Right ventricle myocardium superior (tissue), 1 donor: ENCODE measurements at regions not wholly inside any gene's neighbourhood (a gene's known extent, or its start where the extent isn't known, plus 50 kb on each side); places are given as distances from the start of the nearest gene placed in this dataset.

Experiments
- ATAC-seq: fragments of 200-7000 bp; cut with Tn5 transposase; one replicate; pipeline ENCODE4 v1.9.1; 2020; ENCODE audit warnings: mild to moderate bottlenecking; ENCODE audit not compliant: poor library complexity
- DNase-seq: peaks from one replicate; pipeline ENCODE4 v3.0.0-alpha.2; 2020
- intact Hi-C: fragments of 100-400 bp; cut with DNase I; formaldehyde crosslinking; loops from one replicate; pipeline ENCODE4 v1.11.2; 2022
- donor health status: DM: no; HTN: yes; CAD: no; lungs with severe emphysema.

- intact Hi-C loops: no loop called here
- DNase-seq (no peak), ATAC-seq (no peak)
These were observed 84.3 kb downstream of the ZC3H11B start for GRCh38 chr1:219528633-219529032.

DNA sequence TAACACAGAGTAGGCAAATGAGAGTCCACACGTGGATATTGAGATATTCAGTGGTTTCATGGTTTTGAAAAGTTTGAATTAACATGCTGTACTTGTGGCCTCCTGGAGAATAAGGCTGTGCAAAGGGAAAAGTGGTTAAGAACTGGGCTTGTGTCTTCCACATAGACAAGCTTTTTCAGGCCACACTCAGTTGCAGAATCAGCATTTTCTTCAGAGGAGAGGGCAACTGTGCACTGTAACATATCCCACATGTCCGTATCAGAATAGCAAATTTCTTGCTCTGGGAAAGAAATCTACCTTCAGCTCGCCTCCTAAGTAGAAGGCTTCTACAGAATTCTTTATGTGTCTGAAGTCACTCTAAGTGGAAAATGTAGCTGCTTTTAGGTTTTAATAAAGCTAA lies 84.9 kb downstream of the ZC3H11B start:
- intact Hi-C loops: no loop called here
- DNase-seq (no peak), ATAC-seq (no peak)

GRCh38 chr1:219526074-219526473 lies 86.8 kb downstream of the ZC3H11B start:
- intact Hi-C loops: no loop called here
- no peak for DNase-seq
- ATAC-seq: no peak

DNA sequence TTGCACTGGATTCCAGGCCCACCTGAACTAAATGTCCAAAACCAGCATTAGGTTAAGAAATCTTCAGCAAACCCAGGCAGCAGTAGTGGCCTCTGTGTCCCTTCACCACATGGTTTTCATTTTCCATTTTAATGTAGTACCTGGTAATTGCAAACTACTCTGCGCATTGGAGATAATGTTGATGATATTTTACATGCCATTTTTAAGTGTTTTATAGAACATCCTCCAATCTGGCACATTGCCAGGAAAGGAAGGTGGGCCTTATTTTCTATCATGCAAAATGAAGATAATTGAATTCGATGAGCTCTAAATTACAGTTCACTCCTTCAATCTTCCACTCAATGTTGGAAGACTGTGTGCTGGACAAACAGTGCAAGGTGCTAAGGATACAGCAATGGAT lies 89.5 kb downstream of the ZC3H11B start:
- intact Hi-C loops: no loop called here
- DNase-seq: no peak

DNA sequence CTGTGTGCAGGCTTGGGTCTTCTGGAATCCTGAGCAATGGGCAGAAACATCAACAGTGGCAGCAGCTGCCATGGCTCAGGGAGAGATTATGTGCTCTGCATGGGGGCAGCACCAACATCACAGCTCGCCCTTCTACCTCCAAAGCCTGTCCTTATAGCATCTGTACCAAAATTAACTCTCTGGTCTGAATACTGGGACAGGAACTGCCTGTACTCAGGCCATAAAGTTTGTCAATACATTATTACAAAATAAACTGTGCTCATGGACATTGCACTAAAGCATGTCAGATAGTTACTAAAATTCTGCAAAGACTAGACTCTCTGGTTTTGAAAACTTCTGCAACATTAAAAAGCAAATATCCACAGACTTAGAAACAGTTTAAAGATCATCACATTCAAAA lies 91.6 kb downstream of the ZC3H11B start:
- DNase-seq (no peak), ATAC-seq (no peak)
- intact Hi-C loops: no loop called here

More for the DNA sequence above, 89.5 kb downstream of the ZC3H11B start:
- no peak for ATAC-seq

GRCh38 chr1:219520241-219520640 lies 92.7 kb downstream of the ZC3H11B start:
- ATAC-seq (no peak), DNase-seq (no peak)
- intact Hi-C loops: no loop called here

- ATAC-seq: no peak
- intact Hi-C loops: no loop called here
These were observed 94.0 kb downstream of the ZC3H11B start for GRCh38 chr1:219518907-219519248.

GRCh38 chr1:219518168-219518906 lies 94.6 kb downstream of the ZC3H11B start:
- DNase-seq (no peak), ATAC-seq (no peak)
- intact Hi-C loops: no loop called here

More at GRCh38 chr1:219518907-219519248, 94.0 kb downstream of the ZC3H11B start:
- no peak for DNase-seq

GRCh38 chr1:219517031-219517430 lies 95.9 kb downstream of the ZC3H11B start:
- ATAC-seq: no peak
- DNase-seq: no peak
- intact Hi-C loops: no loop called here

- ATAC-seq: no peak
- intact Hi-C loops: no loop called here
- DNase-seq: no peak
These were observed 98.2 kb downstream of the ZC3H11B start for GRCh38 chr1:219514728-219515127.

GRCh38 chr1:219507437-219507836 lies 105.5 kb downstream of the ZC3H11B start:
- DNase-seq: no peak
- ATAC-seq: no peak
- intact Hi-C loops: no loop called here

DNA sequence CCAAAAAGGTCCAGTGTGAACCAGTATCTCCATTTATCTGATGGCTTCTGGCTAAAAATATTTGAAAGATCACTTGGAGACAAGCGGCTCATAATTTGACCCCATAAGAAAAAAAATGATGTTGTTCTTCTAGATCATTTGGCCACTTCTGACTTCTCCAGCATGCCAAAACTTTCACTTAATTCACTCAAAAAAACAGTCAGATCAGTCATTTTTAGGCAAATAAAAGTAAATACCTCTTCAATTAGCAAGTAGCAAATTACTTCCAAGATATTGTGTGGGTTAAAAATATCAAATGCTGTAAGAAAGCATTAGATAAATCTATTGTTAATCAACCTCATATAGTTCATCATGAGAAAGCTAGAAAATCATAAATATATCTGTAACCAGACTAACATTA lies 106.0 kb downstream of the ZC3H11B start:
- no peak for ATAC-seq

GRCh38 chr1:219506473-219506899 lies 106.4 kb downstream of the ZC3H11B start:
- intact Hi-C loops: no loop called here
- no peak for ATAC-seq

More for the DNA sequence above, 106.0 kb downstream of the ZC3H11B start:
- intact Hi-C loops: no loop called here
- DNase-seq: no peak

DNA sequence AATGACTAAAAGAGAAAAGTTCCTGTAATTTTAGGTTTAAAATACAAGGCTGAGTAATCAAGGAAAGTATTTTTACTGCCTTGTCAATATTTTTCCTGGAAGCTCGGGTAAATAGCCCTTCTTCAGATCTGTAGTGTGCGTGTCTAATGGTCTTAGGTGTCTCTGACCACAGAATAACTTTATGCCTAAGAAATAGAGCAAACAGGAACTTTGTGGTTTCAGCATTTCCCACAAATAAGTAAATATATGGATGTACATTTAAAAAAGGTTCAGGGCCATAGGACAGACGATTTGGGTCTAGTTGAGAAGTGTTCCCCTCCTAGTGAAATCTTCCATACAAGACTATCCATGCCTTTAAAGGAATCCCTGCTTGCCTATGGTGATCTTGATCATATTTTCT lies 107.0 kb downstream of the ZC3H11B start:
- intact Hi-C loops: no loop called here
- no peak for ATAC-seq
- DNase-seq: no peak

More at GRCh38 chr1:219506473-219506899, 106.4 kb downstream of the ZC3H11B start:
- DNase-seq: no peak

DNA sequence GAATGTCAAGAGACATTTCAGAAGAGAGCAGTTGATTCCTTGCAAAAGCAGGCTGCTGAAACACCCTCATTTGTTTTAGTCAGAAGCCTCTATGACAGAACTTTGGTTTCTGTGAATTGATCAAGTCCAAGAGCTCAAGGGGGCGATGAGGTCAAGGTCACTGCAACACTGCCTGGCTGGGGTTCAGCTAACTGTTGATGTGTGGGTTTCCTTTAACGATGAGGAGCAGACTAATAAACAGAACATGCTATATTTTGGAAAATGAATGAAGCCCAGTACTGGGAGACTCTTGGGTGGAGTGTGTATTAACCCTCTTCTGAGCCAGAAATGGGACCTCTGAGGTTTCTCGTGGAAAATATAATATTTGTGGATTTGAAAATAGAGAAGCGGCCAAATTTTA lies 109.3 kb downstream of the ZC3H11B start:
- intact Hi-C loops: no loop called here
- no peak for ATAC-seq

GRCh38 chr1:219500327-219500897 lies 112.5 kb downstream of the ZC3H11B start:
- intact Hi-C loops: no loop called here
- no peak for DNase-seq
- no peak for ATAC-seq

More for the DNA sequence above, 109.3 kb downstream of the ZC3H11B start:
- no peak for DNase-seq

DNA sequence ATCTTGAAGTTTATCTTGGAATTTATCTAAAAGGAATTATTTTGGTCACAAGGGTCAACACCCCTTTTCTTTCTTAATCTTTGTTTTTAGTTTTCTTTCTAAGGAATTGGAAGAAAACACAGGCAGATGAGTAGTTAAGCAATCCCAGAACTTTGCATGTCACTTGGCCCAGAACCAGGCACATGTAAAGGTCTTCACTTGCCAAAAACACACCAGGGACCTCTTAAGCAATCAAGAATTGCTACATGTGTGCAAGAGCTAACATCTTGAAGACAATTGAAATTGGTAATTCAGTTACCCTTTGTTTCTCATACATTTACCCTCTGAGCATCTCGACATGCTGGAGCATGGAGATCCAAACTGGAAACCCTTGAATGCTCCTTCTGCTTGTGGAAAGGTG lies 114.2 kb downstream of the ZC3H11B start:
- intact Hi-C loops: no loop called here
- DNase-seq (no peak), ATAC-seq (peak; percentile 67)

GRCh38 chr1:219495737-219496408 lies 117.0 kb downstream of the ZC3H11B start:
- intact Hi-C loops: no loop called here
- ATAC-seq (no peak), DNase-seq (no peak)

- ATAC-seq (no peak), DNase-seq (no peak)
- intact Hi-C loops: no loop called here
These were observed 120.2 kb downstream of the ZC3H11B start for GRCh38 chr1:219492717-219493116.

DNA sequence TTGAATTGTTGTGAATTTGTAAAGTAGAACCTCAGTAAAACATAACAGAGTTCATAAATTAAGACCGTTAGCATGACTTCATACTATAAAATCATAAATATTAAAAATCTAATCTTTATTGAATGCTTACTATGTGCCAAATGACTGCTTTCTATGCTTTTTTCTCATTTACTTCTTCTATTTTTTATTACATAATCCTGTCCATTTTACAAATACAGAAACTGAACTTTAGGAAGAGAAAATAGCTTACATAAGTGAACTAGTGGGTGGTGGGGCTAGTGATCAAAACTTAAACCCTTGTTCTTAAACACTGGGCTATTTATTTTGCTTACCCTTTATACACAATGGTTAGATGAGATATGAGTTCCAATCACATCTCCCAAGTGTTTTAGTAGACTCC lies 122.3 kb downstream of the ZC3H11B start:
- ATAC-seq (peak; percentile 31), DNase-seq (no peak)
- intact Hi-C loops: no loop called here
